Fibroblast of lung (primary cell): ENCODE measurements at regions not wholly inside any gene's neighbourhood (a gene's known extent, or its start where the extent isn't known, plus 50 kb on each side); places are given as distances from the start of the nearest gene placed in this dataset.
A peak's percentile ranks its signal among the peaks of the same experiment; 100 is the strongest.

Experiments
- DNase-seq, 2 donors: peaks; one replicate each; pipeline versions ENCODE4 v3.0.0 to v3.0.0-alpha.2; 2010; ENCODE audit warnings: low read depth in 2 of 2
- H2AFZ ChIP-seq: 2 replicates; pipeline ENCODE4 v1.5.1; 2012; ENCODE audit warnings: low read length, control low read depth, inconsistent platforms
- H3K27ac ChIP-seq: 2 replicates; pipeline ENCODE4 v1.5.1; 2011; ENCODE audit warnings: low read length, control low read depth; ENCODE audit not compliant: insufficient read depth
- H3K27me3 ChIP-seq: 2 replicates; pipeline ENCODE4 v1.5.1; 2011; ENCODE audit warnings: mild to moderate bottlenecking, low read length; ENCODE audit not compliant: control insufficient read depth, insufficient read depth
- H3K36me3 ChIP-seq: 2 replicates; pipeline ENCODE4 v1.5.1; 2011; ENCODE audit warnings: low read length; ENCODE audit not compliant: control insufficient read depth, insufficient read depth
- H3K4me1 ChIP-seq: 2 replicates; pipeline ENCODE4 v1.5.1; 2011; ENCODE audit warnings: low read length; ENCODE audit not compliant: control insufficient read depth, insufficient read depth; ENCODE audit errors: extremely low read depth
- H3K4me2 ChIP-seq: 2 replicates; pipeline ENCODE4 v1.5.1; 2011; ENCODE audit warnings: low read length, control low read depth; ENCODE audit not compliant: insufficient read depth; ENCODE audit errors: extremely low read depth
- H3K4me3 ChIP-seq, 4 experiments: fragments of 200-600 bp in 1 of 4; sonication (generic) in 1 of 4; replicated peaks in 1 of 4; 2 replicates each; pipeline ENCODE4 v1.5.1; 2011 to 2016; ENCODE audit warnings: low read length in 4 of 4, low read depth in 3 of 4, mild to moderate bottlenecking in 3 of 4, control low read depth in 2 of 4, inconsistent platforms in 1 of 4, mixed read lengths in 1 of 4; ENCODE audit not compliant: insufficient read depth in 1 of 4; ENCODE audit errors: control extremely low read depth in 1 of 4
- H3K79me2 ChIP-seq: 2 replicates; pipeline ENCODE4 v1.5.1; 2012; ENCODE audit warnings: mild to moderate bottlenecking, low read length, inconsistent platforms; ENCODE audit not compliant: control insufficient read depth, insufficient read depth
- H3K9ac ChIP-seq: 2 replicates; pipeline ENCODE4 v1.5.1; 2011; ENCODE audit warnings: mild to moderate bottlenecking, low read length, control low read depth; ENCODE audit not compliant: insufficient read depth
- H3K9me3 ChIP-seq: 2 replicates; pipeline ENCODE4 v1.5.1; 2012; ENCODE audit warnings: low read depth, low read length; ENCODE audit not compliant: control insufficient read depth, insufficient read depth
- H4K20me1 ChIP-seq: 2 replicates; pipeline ENCODE4 v1.5.1; 2011; ENCODE audit warnings: low read length; ENCODE audit not compliant: control insufficient read depth, insufficient read depth; ENCODE audit errors: extremely low read depth
- CTCF ChIP-seq, 2 donors: IDR thresholded peaks in 1 of 2; conservative IDR thresholded peaks in 1 of 2; 1 replicate in 1 of 2; 2 replicates in 1 of 2; pipeline ENCODE4 v1.5.1; 2011 to 2012; ENCODE audit warnings: low read length in 2 of 2, control low read depth in 1 of 2, inconsistent platforms in 1 of 2, low read depth in 1 of 2, mild to moderate bottlenecking in 1 of 2
- EZH2 ChIP-seq: IDR thresholded peaks from 2 replicates; pipeline ENCODE4 v1.5.1; 2012; ENCODE audit warnings: low read length, control low read depth, mild to moderate bottlenecking; ENCODE audit errors: missing control alignments

- H3K4me1 ChIP-seq = peaks cover 3% of the 10 kb centered on the region
Observed at GRCh38 chr7:38002689-38003088, 82.2 kb downstream of the EPDR1 start.

GRCh38 chr7:38006559-38006958 is 86.1 kb downstream of the EPDR1 start:
- Histone ChIP-seq H3K9me3 (no peaks in the 10 kb centered on the region), H3K27me3 (no peaks in the 10 kb centered on the region), H3K9ac (no peak overlapping the region), H3K79me2 (no peaks in the 10 kb centered on the region), H3K4me2 (no peak overlapping the region), H3K36me3 (no peaks in the 10 kb centered on the region), H3K4me1 (no peaks in the 10 kb centered on the region), H2AFZ (no peak overlapping the region), H3K27ac (no peak overlapping the region), H3K4me3 (no peak overlapping the region), H4K20me1 (no peaks in the 10 kb centered on the region)
- TF ChIP-seq CTCF (conservative IDR thresholded peaks at IDR 0.05 in 1 of 2, IDR thresholded peaks at IDR 0.05 in 1 of 2; ENCODE audit: low read depth in 1 of 2, low read length in 2 of 2) (no peak), EZH2 (no peak)
- DNase-seq = no peak

More at GRCh38 chr7:38002689-38003088, 82.2 kb downstream of the EPDR1 start:
- no peak for TF ChIP-seq EZH2
- no peak for TF ChIP-seq CTCF (conservative IDR thresholded peaks at IDR 0.05 in 1 of 2, IDR thresholded peaks at IDR 0.05 in 1 of 2; ENCODE audit: low read depth in 1 of 2, low read length in 2 of 2)
- H3K36me3 ChIP-seq = no peaks in the 10 kb centered on the region
- no peaks in the 10 kb centered on the region for H4K20me1 ChIP-seq
- no peaks in the 10 kb centered on the region for H3K27me3 ChIP-seq
- no peaks in the 10 kb centered on the region for H3K79me2 ChIP-seq
- no peak for DNase-seq
- H3K9me3 ChIP-seq = no peaks in the 10 kb centered on the region
- H3K4me2 ChIP-seq = no peak overlapping the region
- no peak overlapping the region for H2AFZ ChIP-seq
- no peak overlapping the region for H3K9ac ChIP-seq
- no peak overlapping the region for H3K4me3 ChIP-seq
- no peak overlapping the region for H3K27ac ChIP-seq

GRCh38 chr7:38007096-38007495 is 86.7 kb downstream of the EPDR1 start:
- no peaks in the 10 kb centered on the region for H3K4me1 ChIP-seq
- TF ChIP-seq EZH2 (no peak), CTCF (conservative IDR thresholded peaks at IDR 0.05 in 1 of 2, IDR thresholded peaks at IDR 0.05 in 1 of 2; ENCODE audit: low read depth in 1 of 2, low read length in 2 of 2) (no peak)
- no peak overlapping the region for H2AFZ ChIP-seq
- H4K20me1 ChIP-seq = no peaks in the 10 kb centered on the region
- no peak overlapping the region for H3K4me2 ChIP-seq
- DNase-seq = peak in 1 of 2 donors; percentile 69
- H3K27me3 ChIP-seq = no peaks in the 10 kb centered on the region
- no peak overlapping the region for H3K27ac ChIP-seq
- H3K9me3 ChIP-seq = no peaks in the 10 kb centered on the region
- no peak overlapping the region for H3K9ac ChIP-seq
- H3K79me2 ChIP-seq = no peaks in the 10 kb centered on the region
- H3K36me3 ChIP-seq = no peaks in the 10 kb centered on the region
- H3K4me3 ChIP-seq = no peak overlapping the region
